Dedifferentiated amniotic fluid mesenchymal stem cell (primary cell): ENCODE measurements at regions not wholly inside any gene's neighbourhood (a gene's known extent, or its start where the extent isn't known, plus 50 kb on each side); places are given as distances from the start of the nearest gene placed in this dataset.
A peak's percentile ranks its signal among the peaks of the same experiment; 100 is the strongest.

Experiments used
- DNase-seq: peaks from one replicate; pipeline ENCODE4 v3.0.0-alpha.2; 2016; ENCODE audit errors: extremely low spot score

DNA sequence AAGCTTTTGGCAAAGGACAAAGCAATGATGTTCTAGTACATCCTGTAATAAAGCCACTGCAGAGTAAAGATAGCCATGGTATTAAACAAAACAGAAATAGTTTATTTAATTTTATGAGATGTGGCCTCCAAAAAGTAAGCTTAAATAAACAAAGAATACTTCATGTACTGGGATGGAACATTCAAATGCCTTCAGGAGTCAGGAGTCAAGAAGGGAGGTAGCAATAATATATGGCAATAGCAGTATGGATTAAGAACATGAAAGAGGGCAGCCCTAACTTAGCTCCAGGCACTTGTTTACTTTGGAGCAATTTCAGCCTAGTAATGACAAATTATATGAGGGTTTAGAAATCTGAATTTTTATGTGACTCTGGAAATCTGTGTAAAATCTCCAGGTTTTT is 343.9 kb upstream of the THRB start:
- DNase-seq: no peak

DNA sequence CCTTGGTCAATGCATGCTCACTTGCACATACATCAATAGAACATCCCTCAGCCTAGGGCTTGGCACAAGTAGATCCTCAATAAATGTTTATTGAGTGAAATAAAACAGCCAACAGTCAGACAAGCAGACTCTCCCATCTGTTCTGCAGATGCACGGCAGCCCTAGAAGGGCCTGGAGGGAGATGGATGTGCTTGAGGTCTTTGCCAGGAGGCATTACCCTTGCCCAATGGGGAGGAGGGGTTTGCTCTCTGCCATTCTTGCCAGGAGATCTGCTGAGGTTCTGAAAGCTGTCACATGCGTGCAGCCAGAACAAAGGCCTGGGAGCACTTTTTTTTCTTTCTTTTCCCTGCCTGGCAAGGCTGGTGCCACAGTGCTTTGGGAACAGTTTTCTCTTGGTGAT is 349.3 kb upstream of the THRB start:
- no peak for DNase-seq

DNA sequence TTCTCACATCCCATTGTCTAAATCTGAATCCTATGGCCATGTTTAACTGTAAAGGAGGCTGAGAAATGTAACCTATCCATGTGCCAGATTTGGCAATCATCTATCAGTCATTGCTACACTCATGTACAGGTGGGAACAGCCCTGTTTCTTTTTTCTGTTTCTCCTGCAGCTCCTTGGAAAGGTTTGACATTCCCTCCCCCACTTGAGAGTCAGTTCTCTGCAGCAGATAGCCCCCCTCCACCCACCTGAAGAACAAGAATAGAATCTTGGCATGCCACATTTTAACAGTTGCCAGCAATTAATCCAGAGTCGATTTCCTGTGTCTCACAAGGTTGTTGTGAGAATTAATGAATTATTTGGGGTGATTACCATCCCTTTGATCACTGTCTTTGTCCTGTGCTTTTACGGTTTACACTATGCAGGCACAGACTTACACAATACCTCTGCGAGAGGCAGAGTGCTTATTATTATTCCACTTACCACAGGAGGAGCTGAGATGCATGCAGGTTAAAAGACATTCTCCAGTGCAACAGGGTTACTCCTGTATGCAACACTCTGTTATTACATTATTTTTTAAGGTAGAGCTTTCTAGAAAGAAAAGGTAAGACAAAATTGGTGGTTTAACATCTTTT is 351.0 kb upstream of the THRB start:
- DNase-seq: no peak

DNA sequence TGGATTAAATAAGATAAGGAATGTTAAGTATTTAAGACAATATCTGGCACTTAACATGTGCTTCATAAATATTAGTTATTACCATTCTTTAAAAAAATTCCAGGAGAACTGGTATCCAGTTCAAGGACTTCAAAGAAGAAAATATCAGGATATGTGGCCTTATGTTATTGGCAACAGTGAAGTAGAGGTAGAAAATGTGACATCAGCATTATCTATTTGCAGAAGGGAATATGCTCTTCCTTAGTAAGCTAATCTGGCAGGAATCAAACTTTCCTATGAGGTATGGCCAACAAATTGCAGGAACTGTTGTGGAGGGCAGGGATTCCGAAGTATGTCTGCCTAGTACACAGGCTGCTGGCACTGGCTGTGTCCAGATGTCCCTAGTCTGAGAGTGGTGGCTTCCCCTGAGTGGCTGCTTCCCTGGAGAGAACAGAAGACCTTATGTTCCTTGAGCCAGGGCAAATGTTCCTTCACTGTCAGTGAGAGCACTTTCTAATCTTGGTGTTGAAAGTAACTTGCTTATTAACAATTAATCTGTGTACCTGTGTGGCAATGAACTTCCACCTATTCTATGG is 351.7 kb upstream of the THRB start:
- DNase-seq: no peak

DNA sequence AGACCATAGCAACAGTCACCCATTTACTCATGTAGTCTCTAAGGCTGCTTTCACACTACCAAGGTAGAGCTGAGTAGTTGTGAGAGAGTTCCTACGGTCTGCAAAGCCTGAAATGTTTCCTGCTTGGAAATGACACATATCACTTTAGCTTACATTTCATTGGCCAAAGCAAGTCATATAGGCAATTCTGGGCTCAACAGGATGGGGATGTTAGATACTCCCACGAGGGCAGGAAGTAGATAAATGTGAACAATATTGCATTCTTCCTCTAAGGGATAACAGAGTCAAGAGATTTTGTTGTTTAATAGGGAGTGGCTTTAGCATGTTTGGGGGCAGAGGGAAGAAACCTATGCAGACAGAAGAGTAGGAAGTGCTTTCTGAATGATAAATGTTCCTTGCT is 355.6 kb upstream of the THRB start:
- DNase-seq: no peak

DNA sequence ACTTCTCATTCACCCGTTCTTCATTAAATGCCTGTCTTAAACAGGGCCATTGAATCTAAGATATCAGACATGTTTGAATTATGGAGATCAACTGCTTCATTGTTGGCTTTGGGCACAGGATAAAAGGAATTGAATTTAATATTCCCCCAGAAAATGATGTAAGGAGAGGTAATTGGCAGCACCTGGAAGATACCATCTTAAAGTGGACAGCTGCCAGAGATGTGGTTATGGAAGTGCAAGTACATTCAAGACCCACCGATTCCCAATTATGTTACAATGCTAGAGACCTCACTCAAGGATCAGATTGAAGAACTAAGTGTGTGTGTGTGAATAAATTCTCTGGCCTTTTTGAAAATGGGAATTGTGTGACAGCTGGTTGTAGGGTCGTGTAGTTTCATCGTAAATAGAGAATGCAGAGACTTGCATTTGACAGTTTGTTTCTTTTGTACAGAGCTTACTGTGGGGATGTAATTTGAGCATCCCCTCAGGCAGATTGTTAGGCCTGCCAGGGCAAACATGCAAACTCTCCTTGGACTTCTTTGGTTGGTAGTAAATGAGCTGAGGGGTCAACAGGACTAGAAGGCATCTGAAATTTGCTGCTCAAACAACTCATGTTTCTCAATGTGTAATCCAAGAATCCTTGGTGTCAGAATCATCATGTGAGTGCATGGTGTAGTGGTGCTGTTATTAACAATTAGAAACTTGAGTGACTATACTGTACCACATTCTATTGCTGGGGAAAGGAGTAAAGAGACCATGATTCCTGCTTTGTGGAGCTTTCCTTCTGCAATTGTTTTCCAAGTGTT is 359.2 kb upstream of the THRB start:
- DNase-seq: peak; percentile 31

DNA sequence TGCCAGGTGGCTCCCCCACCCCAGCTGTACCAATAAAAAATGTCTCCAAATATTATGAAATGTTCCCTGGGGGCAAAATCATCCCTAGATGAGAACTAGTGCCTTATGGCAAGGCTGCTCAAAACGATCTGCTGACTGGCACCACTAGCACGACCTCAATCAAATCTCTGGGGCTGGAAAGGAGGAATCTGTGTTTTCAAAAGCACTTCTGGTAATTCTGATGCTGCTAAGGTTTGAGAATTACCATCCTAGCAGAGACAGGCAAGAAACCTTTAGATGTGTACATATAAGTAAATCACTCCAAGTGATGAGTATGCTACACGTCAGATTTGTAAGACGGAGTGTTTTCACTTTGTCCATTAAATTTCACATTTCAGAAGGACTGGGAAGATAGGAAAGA is 360.1 kb upstream of the THRB start:
- no peak for DNase-seq

DNA sequence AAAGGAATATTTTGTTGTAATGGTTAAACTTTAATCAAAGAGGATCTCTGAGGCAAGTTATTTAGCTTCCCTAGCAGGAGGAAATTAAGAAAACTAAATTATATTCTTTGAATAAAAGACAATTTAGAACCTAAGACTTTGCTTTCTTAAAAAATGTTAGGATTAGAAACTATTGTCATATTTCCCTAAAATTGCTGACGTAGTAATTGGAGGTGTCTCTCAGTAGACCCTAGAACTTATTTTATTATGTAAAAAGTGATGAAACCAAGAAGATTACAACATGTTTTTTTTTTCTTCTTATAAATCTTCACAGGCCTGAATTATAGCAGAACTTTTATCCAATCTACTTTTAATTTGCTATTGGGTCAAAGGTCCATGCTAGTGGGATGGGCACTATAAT is 363.3 kb upstream of the THRB start:
- DNase-seq: no peak

DNA sequence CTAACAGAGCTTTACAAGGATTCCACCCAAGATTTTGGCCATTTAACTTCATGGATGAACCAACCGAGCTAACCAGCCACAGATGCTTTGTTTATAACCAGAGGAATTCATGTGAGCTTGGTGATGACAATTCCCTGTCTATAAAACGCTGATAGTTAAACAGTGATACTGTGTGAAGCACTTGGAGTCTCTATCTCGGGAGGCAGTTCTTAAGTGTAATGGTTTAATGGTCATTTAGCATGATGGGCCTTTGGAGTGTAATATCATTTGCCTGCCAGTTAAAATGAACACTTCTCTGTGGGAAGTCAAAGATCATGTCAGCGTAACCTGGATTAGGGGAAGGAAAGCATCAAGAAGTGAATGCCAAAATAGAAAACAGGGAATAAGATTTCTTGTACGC is 368.6 kb upstream of the THRB start:
- no peak for DNase-seq

DNA sequence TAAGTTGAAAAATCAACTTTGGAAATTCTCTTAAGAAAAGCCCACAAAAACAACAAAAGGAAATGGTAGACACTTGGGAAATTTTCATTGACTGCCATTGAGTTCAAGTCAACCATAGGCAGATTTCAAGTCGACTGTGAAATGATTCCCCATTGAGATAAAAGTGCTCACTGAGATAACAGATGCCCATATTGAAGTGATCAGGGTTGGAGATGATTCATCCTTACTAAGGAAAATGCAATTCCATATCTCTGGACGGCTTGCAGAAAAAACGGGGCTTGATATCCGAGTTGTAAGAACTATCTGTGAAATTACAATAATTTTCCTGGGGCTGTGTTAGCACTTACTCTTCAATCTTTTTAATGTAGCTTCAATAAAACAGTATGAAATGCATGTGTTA is 373.1 kb upstream of the THRB start:
- no peak for DNase-seq

DNA sequence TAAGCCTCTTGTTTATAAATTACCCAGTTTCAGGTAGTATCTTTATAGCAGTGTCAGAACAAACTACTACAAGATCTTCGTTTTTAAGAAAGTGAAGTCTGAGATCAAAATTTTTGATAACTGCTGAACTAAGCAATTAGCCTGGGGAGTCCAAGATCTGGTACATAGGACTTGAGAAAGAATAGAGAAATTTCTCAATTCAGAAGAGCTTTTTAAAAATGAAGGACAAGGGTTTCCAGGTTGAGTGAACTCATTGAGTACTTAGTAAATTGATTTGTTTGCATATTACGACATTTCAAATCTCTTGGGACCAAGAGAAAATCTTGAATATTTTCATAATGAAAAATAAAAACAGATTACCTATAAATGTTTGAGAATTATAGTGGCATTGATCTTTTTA is 386.6 kb upstream of the THRB start:
- no peak for DNase-seq

DNA sequence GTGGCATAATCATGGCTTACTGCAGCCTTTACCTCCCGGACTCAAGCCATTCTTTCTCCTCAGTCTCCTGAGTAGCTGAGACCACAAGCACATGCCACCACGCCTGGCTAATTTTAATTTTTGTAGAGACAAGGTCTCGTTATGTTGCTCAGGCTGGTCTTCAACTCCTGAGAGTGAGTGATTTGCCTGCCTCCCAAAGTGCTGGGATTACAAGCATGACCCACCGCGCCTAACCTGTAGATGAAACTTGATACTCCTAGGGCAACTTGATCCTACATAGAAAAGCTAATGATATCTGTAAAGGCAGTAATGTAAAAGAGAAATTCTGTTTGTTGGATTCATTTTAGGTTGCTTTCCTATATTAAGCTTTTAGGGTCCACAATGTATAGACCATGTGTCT is 391.9 kb upstream of the THRB start:
- no peak for DNase-seq

DNA sequence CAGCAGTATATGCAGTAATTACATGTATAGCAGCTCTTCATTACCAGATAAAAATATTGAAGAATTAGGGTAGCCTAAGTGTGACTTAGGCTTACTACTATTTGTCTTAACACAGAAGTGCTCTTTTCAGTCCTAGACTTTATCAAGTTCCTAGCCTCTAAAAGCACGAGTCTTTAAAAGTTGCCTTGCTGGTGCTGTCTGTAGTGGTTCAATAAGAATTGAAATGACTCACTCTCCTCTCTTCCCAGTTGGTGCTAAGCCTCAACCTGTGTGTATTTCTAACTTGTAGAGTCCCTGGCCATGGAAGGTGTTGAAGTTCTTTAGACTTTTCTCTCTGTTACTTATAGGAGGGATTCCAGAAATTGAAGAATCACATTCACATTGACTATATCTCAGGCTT is 395.4 kb upstream of the THRB start:
- DNase-seq: no peak

DNA sequence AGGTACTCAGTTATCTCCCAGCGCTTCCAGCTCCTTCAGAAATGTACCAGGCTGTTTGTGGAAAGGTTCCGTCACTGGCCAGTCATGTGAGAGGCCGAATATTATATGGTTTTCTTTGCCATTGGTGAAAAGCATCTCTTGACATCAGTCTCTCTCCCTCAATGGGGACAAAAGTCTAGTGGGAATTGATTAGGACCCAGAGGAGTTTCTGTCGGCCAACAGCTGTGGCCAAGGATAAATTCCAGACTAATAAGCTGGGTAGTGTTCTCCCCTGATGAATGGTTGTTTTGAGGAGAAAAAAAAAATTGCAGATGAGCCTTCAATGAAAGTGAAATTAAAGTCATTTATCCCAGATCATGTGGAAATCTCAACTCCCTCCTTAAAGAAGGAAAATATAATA is 404.7 kb upstream of the THRB start:
- no peak for DNase-seq

DNA sequence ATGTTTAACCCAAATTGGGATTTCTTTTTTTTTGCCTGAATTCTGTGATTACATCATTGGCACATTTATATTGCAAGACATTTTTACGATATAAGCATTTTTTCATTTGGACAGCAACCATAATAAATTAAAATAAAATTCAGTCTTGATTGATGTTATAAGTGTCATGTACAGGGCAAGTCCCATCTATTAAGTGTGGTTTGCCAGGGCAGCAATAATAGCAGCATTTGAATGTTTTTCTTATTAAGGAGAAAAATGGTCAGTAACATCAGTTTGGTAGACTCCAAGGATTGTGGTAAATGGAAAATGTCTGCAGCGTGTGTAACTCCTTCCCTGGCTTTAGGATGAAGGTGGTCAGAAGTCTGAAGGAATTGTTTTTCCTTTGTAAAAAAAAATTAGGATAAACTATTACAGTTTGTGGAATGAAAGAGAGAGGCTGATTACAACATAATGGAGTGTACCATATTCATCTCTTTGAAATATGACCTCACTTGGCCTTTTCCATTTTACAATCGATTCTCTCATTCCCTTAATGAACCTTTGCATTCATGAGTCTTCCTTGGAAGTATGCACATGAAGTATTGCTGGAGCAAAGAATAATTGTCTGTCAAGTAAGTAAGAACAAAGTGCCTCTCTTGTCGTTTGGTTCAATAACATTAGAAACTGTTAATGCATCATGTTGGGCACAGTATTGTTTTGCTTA is 405.4 kb upstream of the THRB start:
- DNase-seq: no peak

DNA sequence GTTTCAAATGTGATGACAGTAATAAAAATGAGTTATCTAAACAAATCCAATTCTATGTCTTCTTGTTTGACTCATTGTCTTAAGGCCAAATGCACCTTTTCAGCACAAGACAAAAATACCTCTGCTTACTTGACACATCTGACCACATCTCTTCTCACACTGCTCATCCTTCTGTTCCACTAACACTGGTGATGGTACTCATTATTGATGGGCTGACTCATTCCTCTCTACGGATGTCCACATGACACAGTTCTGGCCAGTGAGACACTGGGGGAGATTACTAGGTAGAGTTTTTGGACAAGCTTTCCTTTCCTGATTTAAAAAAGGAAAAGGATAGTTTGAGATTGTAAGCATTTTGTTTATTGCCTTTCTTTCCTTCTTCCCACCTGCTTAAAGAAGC is 410.6 kb upstream of the THRB start:
- no peak for DNase-seq

DNA sequence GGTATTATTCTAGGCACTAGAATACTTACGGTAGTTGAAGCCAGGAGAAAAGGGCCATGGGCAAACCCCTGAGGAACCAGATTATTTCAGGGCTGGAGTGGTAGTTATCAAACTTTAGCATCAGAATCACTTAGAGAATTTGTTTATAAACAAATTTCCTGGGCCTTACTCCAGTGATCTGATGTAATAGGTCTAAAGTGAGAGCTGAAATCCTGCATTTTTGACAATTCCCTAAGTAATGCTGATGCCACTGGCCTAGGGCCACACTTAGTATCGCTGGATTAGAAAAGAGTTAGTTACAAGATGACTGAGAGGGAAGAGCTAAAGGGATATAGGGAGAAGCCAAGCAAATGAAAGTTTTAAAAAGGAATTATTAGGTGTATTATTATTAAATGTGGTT is 412.5 kb upstream of the THRB start:
- no peak for DNase-seq

DNA sequence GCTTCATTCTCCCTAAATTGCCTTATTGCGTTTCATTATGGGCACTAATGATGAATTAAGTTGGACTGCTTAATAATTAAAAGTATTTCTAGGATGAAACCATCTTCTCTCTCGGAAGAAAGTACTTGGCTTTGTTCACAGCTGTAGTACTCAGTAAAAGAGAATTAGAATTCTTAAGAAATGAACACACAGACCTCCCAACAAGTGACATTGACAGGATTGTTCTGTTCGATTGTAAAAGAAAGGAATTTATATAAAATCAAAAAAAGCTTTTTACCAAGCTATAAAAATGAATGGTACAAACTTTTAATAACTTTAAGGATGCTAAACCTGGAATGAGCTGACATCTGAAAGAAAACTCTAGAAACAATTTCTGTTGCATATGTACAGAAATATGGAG is 416.4 kb upstream of the THRB start:
- no peak for DNase-seq

DNA sequence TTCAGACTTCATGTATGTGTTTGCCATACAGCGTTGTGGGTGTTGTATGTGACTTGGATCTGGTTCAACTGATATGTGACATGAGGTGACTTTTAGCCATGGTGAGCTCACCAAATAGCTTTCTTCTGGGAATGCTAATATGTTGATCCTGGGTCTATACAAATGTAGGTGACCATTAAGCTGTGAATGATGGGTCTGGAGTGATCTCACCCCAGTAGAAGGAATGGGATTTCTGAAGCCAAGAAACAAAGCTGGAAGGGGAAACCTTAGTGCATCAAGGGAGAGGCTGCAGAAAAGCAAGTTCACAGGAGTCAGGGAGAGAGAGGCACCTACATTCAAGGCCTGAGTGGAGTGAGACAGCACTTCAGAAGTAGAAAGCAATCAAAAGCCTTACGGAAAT is 421.0 kb upstream of the THRB start:
- no peak for DNase-seq

DNA sequence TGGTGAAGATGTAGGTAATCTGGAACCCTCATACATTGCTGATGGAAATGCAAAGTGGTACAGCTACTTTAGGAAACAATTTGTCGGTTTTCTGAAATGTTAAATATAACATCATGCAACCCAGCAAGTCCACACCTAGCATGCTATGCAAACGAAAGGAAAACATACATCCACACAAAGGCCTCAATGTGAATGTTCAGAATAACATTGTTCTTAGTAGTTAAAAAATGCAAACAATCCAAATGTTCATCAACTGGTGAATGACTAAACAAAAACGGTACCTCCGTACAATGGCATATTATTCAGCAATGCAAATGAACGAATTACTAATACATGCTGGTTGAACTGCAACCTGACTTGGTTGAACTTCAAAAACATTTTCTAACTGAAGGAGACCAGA is 423.3 kb upstream of the THRB start:
- no peak for DNase-seq

DNA sequence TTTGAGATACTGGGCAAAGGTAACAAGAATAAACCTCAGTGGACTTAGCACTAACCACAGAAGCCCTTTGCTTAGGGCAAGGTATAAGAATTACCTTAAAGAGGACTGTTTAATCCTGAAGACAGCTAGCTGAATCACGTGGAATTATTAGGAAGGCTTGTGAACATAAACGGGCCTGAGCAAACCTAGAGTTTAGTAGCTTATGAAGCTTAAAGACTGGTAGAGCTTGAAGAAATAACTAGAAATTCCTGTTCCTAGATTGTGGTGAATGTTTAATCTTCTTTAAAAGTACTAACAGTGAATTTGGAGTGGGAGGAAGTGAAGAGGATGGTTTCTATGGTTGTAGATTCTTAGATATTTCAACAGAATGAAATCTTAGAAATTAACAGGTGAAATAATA is 428.9 kb upstream of the THRB start:
- no peak for DNase-seq

DNA sequence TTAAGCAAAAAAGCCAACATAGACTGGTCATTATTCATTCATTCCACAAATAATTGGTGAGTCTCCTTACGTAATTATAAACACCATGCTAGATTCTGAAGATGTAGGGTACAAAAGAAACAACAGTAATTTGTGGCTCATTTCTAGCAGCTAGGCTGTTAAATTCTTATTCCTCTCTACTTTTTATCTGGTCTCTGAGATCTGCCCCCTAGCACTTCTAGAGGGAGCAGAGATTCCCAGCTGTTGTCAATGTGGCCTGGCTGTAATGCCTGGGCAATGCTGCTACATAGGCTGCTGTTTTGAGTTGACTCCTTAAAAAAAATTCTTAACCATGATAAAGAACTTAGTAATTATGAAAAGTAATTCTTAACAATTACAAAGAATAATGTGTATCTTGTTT is 434.9 kb upstream of the THRB start:
- DNase-seq: no peak

DNA sequence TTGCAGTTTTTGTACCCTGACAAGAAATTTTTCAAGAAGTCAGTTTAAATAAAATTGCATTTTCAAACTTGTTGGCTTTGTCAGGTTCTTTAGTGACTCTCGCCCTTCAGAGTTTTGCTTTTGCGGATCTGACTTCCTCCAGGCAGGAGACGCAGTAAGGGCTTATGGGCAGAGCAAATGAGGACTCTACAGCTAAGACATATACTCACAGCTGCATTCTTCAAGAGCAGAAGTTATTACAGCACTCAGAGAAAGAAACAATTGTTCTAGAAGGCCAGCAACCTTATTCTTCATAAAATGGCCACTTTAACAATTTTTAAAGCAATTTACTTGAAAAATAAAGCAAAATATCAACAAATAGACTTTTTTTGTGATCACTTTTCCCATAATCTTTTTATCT is 438.8 kb upstream of the THRB start:
- DNase-seq: no peak
